CD4-positive, alpha-beta T cell treated with Interleukin-1 beta for 1 hour (primary cell): ENCODE measurements at regions not wholly inside any gene's neighbourhood (a gene's known extent, or its start where the extent isn't known, plus 50 kb on each side); places are given as distances from the start of the nearest gene placed in this dataset.
"Not testable (repeated sequence)": the region's sequence is repeated elsewhere in the genome, so short reads cannot be mapped to it uniquely, and the experiment has no call there.

Experiments used
- DNase-seq, 2 donors: peaks; one replicate each; pipeline ENCODE4 v3.0.0-alpha.2; 2020 to 2022

DNA sequence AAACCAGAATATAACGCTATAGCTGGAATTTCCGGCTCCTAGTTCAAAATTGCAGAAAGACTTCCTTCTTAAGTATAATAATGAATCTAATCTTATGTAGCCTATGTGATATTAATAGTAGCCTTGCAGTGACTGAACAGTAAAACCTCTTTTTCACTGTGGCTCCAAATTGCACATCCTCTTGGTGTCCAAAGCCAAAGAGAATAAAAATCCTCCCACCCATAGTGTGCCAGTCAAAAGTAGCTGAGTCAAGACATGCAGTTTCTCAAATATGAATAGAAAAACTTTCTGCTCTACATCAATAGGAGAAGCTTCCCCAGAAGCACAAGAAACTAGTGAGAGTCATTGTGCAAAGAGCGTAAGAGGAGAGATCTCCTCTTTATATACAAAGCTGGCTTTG lies 76.0 kb upstream of the PICALM start:
- no peak for DNase-seq

DNA sequence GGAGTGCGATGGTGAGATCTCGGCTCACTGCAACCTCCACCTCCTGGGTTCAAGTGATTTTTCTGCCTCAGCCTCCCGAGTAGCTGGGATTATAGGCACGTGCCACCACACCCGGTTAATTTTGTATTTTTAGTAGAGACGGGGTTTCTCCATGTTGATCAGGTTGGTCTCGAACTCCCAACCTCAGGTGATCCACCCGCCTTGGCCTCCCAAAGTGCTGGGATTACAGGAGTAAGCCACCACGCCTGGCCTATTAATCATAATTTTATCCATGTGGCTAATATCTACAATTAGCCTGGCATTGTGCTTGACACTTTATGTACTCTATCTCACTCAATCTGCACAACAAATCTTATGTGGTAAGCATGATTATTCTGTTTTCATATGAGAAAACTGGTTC lies 75.2 kb upstream of the PICALM start:
- DNase-seq, result not testable (repeated sequence)

- DNase-seq, result peak; percentile 38 to 41
Measured at GRCh38 chr11:86143087-86144030, 74.5 kb upstream of the PICALM start.

GRCh38 chr11:86142170-86142569 lies 73.3 kb upstream of the PICALM start:
- DNase-seq, result no peak

DNA sequence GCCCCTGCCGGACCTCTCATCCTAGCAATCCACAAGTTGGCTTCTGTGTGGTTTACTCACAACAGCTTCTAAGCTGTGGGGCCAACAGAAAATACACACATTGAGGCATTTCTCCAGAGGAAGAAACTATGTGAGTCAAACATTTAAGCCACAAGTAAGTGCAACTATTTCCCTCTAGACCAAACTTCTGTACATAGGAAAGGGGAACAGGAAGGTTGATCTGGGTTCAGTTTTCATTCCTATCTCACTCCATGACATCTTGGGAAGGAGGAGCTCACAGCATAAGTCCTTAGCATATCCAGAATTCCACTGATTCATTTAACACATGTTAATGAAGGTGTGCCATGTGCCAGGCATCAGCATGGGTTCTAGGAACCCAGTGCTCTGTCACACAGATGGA lies 72.8 kb upstream of the PICALM start:
- DNase-seq, result peak in 1 of 2 donors; percentile 7

DNA sequence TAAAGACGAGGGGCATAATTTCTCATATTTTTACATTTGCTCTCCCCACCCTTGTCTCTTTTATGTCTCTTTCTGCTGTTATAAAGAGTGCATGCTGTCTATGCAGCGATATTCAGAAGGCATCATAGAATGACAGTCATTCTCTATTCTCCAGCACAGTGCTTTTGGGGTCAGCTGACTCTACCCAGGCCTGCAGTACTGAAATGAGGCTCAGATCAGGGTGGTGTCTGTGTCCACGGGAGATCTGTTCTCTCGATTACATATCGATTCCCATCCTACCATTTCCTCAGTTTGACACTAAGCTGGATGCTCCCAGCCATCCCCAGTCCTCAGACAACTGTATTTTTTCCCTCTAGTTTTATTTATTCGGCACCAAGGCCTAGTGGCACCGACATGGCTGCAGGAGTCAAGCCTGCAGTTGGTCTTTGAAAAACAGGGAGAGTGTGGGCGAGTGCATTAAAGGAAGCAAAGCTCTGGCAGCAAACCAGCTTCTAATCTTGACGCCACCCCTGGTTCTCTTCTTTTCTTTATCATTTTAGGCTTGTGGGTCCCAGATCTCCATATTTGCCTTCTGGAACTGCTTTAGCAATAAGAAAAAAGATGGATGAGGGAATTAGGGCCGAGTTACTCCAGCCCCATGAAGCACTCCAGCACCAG lies 71.6 kb upstream of the PICALM start:
- no peak for DNase-seq

DNA sequence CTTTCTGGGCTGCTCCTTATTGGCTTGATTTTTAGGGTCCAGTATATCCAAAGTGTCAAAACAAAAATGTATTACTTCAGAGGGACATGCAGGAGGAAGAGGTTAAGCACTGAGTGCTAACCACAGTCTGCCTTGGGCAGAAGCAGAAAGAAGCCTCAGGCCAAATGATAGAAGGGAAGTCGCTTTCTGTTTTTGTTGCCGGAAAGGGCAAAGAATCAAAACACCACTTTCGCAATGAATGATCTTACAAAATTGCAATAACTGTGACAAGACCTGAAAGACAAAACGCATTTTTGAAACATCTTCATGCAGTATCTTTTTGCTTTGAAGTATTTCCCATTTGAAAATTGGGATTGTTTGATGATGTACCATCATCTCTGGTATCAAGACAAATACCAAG lies 70.1 kb upstream of the PICALM start:
- peak; percentile 47 to 53 for DNase-seq

DNA sequence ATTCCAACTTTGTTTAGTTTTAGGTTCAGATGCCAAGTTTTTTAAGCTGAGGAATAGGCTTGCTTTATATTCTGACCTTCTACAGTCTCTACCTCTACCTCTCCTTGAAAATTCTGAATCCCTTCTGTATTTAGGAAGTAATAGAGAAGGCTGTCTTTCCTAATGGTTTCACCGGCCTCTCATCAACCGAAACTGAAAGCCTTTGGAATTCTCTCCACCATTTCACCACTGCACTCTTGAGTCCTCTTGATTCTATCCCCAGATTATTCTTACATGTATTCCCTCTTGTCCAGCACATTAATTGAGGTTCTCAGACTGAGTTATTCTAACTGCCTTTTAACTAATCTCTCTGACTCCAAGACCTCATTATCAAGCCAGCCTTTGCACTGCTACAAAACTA lies 67.7 kb upstream of the PICALM start:
- no peak for DNase-seq

- no peak for DNase-seq
Measured at GRCh38 chr11:86135319-86135714, 66.4 kb upstream of the PICALM start.

DNA sequence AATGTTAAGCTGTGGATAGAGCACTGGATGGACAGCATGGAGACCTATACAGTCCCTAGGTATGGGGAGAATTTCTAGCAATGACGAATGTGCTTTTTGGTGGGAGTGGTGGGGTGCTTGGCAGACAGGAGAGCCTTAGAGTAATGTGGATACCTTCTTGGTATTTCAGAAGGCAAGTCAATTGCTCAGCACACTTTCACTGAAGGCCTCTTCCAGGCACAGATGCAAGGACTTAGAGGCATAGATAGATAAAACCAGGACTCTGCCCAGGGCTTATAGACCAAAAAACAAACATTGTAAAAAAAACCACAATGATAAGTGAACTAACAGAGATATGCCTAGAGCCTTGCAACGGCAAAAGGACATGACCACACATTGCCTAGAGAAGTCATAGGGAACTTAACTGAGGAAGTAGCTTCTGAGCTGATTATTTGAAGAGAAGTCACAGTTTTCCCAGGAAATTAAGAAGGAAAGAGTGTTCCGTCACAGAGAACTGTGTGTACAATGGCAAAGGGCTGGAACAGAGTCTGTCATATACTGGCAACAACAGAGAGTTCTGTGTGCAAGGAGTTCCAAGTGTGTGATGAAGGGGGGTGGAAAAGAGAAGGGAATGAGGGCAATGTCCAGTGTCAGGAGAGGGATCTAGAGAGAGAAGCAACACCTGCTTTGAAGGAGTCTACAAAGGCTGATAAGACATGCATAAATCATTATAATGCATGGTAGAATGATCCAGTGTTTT lies 65.9 kb upstream of the PICALM start:
- no peak for DNase-seq

DNA sequence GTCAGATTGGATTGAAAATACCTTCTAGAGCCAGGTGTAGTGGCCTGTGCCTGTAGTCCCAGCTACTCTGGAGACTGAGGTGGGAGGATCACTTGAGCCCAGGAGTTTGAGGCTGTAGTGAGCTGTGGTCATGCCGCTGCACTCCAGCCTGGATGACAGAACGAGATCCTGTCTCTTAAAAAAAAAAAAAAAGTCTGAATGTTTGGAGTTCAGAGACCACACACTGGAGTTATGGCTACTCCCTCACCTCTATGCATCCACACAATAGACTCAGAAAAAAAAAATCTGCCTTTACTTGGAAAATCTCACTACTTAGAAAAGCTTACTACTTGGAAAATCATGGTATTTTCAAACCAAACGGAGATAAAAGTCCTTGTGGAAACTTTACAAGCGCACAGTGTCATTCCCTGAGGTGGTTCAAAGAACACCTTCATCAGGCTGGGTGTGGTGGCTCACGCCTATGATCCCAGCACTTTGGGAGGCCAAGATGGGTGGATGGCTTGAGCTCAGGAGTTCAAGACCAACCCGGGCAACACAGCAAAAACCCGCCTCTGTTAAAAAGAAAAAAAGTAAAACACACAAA lies 63.9 kb upstream of the PICALM start:
- DNase-seq, result no peak

DNA sequence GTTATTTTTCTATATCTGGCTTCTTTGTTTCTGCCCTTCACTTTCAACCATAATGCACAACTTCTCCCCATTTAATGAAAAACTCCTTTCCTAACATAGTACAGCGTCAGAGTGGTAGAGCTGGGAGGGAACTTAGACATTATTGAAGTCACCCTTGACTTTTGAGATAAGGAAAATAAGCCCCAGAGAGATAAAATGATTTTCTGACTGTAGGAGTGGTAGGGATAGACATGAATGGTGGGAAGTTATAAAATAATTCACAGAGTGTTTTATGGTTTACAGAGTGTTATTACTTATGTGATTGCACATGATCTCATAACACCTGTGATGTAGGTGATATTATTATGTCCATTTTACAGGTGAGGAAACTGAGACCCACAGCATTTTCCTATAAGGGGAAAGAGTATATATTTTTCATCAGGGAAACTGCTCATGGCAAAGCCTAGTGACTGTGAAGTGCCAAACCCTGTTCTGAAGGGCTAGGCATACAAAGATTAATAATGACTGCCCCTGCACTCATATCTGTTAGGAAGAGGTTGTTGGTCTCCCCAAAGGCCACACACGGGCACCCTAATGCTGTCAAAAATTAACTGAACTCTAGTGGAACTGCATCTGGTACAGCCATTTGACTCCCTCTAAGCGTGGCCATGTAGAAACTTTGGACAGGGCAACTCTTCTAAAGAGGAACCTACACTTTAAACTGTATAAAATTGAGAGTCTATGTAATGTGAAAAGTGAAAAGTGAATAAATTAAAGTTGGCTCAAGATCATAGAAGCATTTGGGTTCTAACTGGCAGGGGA lies 61.1 kb upstream of the PICALM start:
- DNase-seq, result no peak

- no peak for DNase-seq
Measured at GRCh38 chr11:86128914-86129313, 60.0 kb upstream of the PICALM start.

GRCh38 chr11:86126862-86127261 lies 58.0 kb upstream of the PICALM start:
- no peak for DNase-seq

GRCh38 chr11:86124251-86125233 lies 55.7 kb upstream of the PICALM start:
- no peak for DNase-seq

GRCh38 chr11:86122773-86123172 lies 53.9 kb upstream of the PICALM start:
- no peak for DNase-seq

DNA sequence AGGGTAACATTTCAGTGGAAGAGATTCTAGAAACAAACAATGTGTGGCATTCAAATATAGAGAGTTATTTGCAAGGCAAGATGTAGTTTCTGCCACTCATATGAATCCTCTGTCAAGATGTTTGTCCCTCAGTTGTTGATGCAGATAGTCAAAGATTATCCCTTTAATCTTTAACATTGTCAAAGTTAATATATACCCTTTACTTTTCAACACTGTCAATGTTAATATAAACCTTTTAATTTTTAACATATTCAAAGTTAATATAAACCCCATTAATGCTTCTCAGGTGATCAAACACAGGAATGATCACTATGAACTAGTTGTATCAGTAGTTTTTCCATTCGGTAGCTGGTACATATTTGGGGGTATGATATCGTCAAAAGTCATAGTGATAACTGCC lies 51.9 kb upstream of the PICALM start:
- DNase-seq, result no peak

- no peak for DNase-seq
Measured at GRCh38 chr11:86119906-86120305, 51.0 kb upstream of the PICALM start.

GRCh38 chr11:86119077-86119476 lies 50.2 kb upstream of the PICALM start:
- no peak for DNase-seq
